Activated CD8-positive, alpha-beta memory T cell treated with anti-CD3 and anti-CD28 coated beads, Interleukin-2, amount 50 U/mL, for 48 hours (primary cell): ENCODE measurements at regions not wholly inside any gene's neighbourhood (a gene's known extent, or its start where the extent isn't known, plus 50 kb on each side); places are given as distances from the start of the nearest gene placed in this dataset.

Experiments
- DNase-seq: peaks from one replicate; pipeline ENCODE4 v3.0.0-alpha.2; 2020

DNA sequence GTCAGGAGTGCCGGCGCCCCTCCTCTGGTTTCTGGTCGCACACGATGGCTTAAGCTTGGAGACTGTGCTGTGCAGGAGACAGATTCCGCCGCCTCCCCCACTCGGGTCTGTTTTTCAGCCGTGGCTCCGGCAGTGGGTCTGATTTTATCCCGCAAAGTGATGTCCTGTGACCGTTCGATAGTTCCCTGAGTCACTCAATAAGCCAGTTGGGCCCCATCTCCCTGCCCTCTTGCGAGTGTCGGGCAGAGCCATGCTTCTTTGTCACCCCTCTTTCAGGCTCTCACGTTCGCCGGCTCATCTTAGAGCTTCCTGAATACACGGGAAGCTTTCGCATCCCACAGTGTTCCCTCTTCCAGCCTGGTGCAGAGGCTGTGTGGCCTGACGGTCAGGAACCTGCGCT, 127.8 kb upstream of the RFLNA start:
- DNase-seq = no peak

- no peak for DNase-seq
Measured at GRCh38 chr12:124168016-124168786, 126.7 kb upstream of the RFLNA start.

DNA sequence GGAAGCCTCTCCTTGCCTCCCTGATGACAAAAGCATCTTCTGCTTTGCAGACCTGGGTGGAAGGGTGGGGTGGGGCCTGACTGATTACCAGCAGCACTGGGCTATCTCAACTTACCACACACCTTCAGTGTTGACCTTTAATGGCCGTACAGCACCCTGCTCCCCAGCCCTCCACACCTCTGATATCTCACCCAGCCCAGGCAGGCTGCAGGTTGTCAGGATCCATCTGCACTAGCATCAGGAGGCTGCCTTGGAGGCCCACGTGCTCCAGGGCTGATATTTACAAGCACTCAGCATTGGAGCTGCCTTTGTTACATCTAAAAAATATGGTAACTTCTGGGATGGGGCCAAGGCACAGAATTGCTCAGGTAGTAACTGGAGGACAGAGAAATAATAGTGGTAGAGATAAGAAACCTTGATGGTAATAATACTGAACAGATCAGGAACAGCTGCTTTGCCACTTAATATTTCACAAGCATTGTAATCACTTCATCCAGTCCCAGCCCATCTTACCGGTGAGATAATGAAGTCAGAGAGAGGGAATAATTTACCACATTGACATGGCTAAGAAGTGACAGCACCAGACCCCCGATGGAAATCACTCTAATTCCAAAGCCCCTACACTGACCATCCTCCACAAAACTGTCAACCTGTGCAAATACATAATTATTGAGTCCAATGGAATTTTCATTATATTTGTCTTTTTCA, 125.2 kb upstream of the RFLNA start:
- DNase-seq = no peak

GRCh38 chr12:124170760-124171159, 124.1 kb upstream of the RFLNA start:
- DNase-seq = no peak

DNA sequence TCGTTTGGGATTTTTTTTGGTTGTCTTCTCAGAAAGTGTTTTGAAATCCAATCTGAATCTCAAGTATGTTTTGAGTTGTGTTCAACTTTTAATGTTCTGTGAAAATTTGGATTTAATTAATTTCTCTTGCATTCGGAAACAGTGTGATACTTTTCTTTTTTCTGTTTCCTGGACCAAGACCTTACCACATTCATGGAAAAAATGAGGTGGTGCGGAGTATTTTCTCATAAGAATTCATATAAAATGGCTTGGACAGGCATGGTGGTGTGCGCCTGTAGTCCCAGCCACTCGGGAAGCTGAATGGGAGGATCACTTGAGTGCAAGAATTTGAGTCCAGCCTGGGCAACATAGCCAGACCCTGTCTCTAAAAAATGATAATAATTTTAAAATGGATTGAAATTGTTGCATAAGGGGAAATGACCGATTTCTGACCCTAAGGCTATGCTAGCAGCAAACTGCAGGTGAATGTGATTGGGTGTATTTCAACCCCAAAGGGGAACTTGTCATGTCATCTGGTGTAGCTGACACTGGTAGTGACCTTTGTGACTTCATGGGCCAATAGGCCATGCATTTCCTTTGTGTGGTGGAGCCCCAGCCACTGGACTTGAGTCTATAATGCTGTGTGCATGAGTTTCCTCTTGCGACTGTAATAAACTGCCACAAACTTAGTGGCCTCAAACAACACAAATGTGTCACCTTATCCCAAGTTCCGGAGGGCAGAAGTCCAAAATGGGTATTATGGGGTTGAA, 123.5 kb upstream of the RFLNA start:
- no peak for DNase-seq

DNA sequence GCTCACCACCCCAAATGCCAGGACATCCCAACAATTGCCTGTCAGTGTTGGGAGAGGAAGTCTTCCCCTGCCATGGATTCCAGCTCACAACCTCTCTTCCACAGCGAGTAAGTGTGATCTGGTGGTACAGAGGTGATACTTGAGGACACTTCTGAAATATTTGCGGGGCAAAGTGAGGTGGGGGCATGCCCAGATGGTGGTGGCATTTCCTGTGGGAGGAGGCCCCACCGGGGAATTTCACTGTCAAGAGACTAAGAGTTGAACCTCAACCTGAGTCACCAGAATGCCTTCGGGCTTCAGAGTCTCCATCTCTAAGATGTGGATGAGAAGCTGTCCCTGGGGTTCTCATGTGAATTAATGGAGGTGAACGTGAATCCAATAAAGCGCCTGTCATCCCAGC, 122.3 kb upstream of the RFLNA start:
- no peak for DNase-seq

- DNase-seq = no peak
Measured at GRCh38 chr12:124173692-124174091, 121.2 kb upstream of the RFLNA start.

- no peak for DNase-seq
Measured at GRCh38 chr12:124174451-124175348, 120.2 kb upstream of the RFLNA start.

DNA sequence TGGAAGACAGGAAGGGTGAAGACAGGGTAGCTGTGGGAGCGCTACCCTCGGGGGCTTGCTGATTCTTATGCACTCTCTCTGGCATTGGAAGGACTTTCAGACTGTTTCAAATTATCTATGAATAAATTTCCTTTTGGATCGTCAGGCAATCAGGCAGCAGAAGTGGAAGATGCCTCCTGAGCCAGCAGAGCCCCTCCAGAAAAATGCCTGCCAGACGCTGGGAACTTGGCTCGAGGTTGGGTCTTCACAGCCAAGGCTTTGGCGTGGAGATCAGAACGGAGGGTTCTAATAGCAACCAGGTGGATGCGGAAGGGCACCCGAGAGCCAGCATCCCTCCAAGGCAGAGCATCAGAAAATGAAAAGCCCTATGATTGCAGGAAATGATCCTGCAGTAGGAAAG, 119.2 kb upstream of the RFLNA start:
- DNase-seq = no peak

DNA sequence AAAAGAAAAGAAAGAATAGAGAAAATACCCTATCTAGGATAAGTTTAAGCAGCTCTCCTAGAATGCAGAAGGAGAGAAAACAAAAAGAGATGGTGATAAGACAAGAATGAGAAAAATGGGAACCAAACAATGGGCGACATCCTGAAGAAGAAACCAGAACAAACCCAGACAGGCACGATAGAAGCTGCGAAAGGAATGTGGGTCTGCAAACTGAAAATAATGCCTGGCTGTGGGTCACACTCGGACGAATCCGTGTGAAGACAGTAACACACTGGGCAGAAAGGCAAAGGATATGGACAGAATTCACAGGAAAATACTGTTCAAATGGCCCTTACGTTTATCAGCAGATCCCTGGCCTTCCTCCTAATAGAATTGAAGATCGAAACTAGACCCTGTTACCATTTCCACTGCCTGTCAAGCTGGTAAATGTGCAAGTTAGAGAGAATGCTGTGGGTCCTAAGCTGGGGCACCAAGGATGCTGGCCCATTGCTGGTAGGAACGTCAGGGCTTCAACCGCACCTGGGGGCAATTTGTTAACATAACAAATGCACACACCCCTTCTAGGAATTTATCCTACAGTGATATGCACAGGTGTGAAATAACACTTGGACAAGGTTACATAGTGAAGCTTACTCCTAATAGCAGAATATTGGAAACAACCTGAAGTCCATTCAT, 117.5 kb upstream of the RFLNA start:
- no peak for DNase-seq

DNA sequence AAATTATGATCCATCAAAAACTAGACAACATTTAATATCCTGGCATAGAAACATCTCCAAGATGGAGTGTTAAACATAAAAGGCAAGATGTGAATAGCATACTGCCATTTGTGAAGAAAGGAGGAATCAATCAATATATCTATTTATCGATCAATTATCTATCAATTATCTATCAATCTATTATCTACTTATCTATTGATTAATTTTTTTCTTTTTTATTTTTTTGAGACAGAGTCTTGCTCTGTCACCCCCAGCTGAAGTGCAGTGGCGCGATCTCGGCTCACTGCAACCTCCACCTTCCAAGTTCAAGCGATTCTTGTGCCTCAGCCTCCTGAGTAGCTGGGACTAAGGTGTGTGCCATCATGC, 117.0 kb upstream of the RFLNA start:
- no peak for DNase-seq

DNA sequence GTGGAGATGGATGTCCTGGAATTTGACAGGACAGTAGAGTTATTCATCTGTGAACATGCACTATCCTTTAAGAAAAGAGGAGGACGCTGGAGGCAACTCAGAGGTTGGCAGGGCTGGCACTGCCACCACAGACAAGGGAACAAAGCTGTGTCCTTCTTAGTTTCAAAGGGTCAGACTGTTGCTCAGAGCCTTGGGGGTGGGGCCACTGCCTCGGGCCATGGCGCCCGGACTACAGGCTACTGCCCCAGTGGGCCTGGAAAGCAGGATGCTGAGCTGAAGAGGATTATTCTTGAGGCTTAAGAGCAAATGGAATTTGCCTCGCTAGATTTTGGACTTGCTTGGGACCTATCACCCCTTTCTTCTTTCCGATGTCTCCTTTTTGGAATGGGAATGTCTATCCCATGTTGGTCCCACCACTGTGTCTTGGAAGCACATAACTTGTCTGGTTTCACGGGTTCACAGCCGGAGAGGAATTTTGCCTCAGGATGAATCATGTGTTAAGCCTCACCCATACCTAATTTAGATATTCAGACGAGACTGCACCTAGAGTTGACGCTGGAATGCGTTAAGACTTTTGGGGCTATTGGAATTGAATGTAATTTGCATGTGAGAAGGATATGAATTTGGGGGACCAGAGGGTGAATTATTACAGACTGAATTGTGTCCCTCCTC, 114.8 kb upstream of the RFLNA start:
- no peak for DNase-seq

DNA sequence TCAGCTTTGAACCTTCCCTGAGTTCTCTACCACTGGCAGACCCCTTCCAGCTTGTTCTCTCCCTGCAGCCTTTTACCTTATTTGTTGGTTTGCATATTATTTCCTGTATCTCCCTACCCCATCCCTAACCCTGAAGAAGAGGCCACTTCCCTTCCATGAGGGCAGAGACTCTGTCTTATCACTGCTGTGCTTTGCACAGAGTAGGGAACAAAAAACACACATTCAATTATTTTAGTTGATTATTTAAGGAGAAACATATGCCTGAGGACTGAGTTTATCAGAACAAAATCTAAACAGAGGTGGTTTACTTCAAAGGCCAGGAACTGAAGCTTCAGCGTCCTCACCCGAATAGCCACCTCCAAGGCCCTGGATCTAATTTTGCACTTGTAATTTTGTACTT, 111.7 kb upstream of the RFLNA start:
- no peak for DNase-seq

DNA sequence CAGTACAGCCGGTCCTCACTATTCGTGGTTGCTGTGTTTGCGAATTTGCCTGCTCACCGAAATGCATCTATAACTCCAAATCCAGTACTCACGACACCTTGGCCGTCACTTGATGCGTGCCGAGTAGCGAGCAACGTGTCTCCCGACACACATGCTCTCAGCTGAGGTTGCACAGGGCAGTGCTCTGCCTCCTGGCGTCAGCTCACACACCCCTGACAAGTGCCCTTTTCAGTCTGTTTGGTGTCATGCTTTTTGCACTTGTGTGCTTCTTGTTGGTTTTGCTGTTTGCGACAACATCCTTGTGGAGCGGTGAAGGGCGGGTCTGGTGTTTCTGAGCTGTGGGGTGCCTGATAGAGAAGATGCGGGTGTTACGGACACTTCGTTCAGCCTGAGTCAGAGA, 110.4 kb upstream of the RFLNA start:
- DNase-seq = no peak

DNA sequence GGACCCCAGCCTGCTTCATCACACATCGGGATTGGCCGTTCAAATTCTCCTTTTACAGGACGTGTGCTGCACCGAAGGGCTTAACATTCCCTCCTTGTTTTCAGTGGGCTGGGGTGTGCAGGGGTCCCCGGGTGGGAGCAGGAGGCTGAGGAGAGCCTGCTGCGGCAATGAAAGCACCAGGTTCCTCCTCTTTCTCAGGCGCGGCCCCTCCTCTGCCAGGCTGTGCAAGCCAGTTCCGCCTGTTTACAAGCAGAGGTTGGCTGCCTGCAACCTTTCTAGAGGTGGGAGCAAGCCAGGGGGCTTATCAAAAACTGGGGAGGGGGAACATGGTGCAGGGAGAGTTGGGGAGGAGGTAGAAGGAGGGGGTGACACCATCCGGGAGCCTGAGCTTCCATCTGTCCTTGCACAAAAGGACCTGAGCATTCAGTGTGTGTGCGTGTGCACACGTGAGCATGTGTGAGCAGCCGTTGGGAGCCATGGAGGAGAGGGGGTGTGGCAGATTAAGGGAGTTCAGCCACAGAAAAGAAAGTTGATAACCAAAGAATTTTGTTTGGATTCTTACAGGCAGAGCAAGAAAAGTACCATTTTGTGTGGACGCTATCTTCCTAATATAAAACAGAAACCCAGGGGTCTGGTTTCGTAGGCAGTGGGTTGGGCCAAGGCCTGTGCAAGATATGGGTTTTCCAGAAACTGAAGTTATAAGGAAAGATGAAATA, 108.8 kb upstream of the RFLNA start:
- DNase-seq = no peak

GRCh38 chr12:124188084-124188483, 106.8 kb upstream of the RFLNA start:
- no peak for DNase-seq

- DNase-seq = no peak
Measured at GRCh38 chr12:124188561-124189405, 106.1 kb upstream of the RFLNA start.

DNA sequence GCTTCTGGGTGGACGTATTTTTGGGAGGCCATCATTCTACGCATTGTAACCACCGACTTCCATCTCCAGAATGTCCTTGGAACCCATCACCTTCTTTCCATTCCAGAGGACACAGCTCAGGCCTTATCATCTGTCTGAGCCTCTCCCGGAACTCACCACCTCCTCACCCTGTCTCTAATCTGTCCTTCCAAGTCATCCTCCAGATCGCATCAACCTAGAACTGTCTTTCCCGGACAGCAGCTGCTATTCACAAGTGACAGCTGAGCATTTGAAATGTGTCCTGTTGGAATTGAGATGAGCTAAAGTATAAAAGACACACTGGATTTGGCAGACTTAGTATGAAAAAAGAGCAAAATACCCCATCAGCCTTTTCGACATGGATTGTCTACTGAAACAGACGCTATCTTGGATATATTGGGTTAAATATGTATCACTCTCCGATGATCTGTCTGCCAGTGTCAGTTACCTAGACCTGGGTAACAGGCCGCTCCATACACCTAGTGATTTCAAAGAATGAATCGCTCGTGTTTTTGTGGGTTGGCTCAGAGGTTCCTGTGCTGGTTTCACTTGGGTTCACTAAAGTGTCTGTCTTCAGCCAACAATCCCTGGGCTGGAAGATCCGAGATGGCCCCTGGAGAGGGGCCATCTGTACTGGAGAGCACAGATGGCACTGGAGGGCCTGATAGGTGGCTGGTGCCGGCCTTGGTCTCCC, 104.4 kb upstream of the RFLNA start:
- DNase-seq = no peak

GRCh38 chr12:124191024-124191359, 103.9 kb upstream of the RFLNA start:
- DNase-seq = no peak

GRCh38 chr12:124191966-124192365, 102.9 kb upstream of the RFLNA start:
- no peak for DNase-seq
